HCT116 (cell line): ENCODE measurements at regions not wholly inside any gene's neighbourhood (a gene's known extent, or its start where the extent isn't known, plus 50 kb on each side); places are given as distances from the start of the nearest gene placed in this dataset.

Experiments used
- ATAC-seq: fragments of 200-7000 bp; cut with Tn5 transposase; 2 replicates; pipeline ENCODE4 v1.9.1; 2020; ENCODE audit warnings: mild to moderate bottlenecking, moderate library complexity
- BruUV-seq: library from RNA; stranded (reverse); fragments of 400-500 nt; replicated peaks from 2 replicates; lab custom pipeline; 2021; lab: Mats Ljungman, UMichigan
- CTCF ChIA-PET: fragments of 300-600 bp; sonication (Branson Sonifier 250); formaldehyde crosslinking; loops from one replicate; lab custom pipeline; 2021; ENCODE audit warnings: antibody characterized with exemption; lab: Charles Lee
- POLR2A ChIA-PET: fragments of 300-600, 350-600 bp; sonication (Branson Sonifier 250); formaldehyde crosslinking; loops from one replicate; lab custom pipeline; 2021; ENCODE audit warnings: antibody characterized with exemption; lab: Charles Lee
- RAD21 ChIA-PET, 2 experiments: fragments of 300-600 bp; sonication (Branson Sonifier 250); formaldehyde crosslinking; loops; one replicate each; lab custom pipeline; 2023; ENCODE audit warnings: low total read pairs in 2 of 2; ENCODE audit not compliant: uncharacterized antibody in 2 of 2, unreplicated experiment in 2 of 2, low non-redundant PET in 1 of 2; lab: Charles Lee
- DNase-seq: peaks from one replicate; pipeline ENCODE4 v3.0.0-alpha.2; 2010; ENCODE audit warnings: low read depth, low spot score
- H2AFZ ChIP-seq: fragments of 200-600 bp; shearing (Covaris generic), sonication (generic); 2 replicates; pipeline ENCODE4 v1.6.1; 2017; ENCODE audit warnings: low read depth, mixed run types, mixed read lengths, antibody characterized with exemption, low read length; ENCODE audit not compliant: poor library complexity, severe bottlenecking
- H3K27ac ChIP-seq: 2 replicates; pipeline ENCODE4 v1.5.1; 2012; ENCODE audit warnings: low read depth, low read length
- H3K27me3 ChIP-seq: fragments of 200-600 bp; sonication (generic); 2 replicates; pipeline ENCODE4 v1.6.1; 2016; ENCODE audit warnings: mixed run types, low read length, mixed read lengths; ENCODE audit not compliant: insufficient read depth
- H3K36me3 ChIP-seq, 2 experiments: fragments of 200-500 bp in 1 of 2; fragments of 200-600 bp in 1 of 2; sonication (Bioruptor generic) in 1 of 2; sonication (generic) in 1 of 2; 2 replicates each; pipeline versions ENCODE4 v1.5.1 to v1.6.1; 2014 to 2016; ENCODE audit warnings: low read length in 2 of 2, inconsistent platforms in 1 of 2, mixed read lengths in 1 of 2, mixed run types in 1 of 2; ENCODE audit not compliant: insufficient read depth in 2 of 2, control insufficient read depth in 1 of 2
- H3K4me1 ChIP-seq, 2 experiments: fragments of 200-600 bp in 1 of 2; sonication (generic) in 1 of 2; 2 replicates each; pipeline versions ENCODE4 v1.5.1 to v1.6.1; 2012 to 2017; ENCODE audit warnings: low read length in 2 of 2, inconsistent platforms in 1 of 2, mild to moderate bottlenecking in 1 of 2, mixed read lengths in 1 of 2, mixed run types in 1 of 2, moderate library complexity in 1 of 2; ENCODE audit not compliant: insufficient read depth in 2 of 2, control insufficient read depth in 1 of 2
- H3K4me2 ChIP-seq: fragments of 200-600 bp; sonication (generic); 2 replicates; pipeline ENCODE4 v1.6.1; 2017; ENCODE audit warnings: mixed run types, low read length, mixed read lengths
- H3K4me3 ChIP-seq, 2 experiments: fragments of 200-600 bp in 1 of 2; sonication (generic) in 1 of 2; replicated peaks in 1 of 2; 2 replicates each; pipeline ENCODE4 v1.5.1; 2011 to 2016; ENCODE audit warnings: low read length in 2 of 2, control low read depth in 1 of 2, low read depth in 1 of 2, mild to moderate bottlenecking in 1 of 2, mixed read lengths in 1 of 2, mixed run types in 1 of 2
- H3K79me2 ChIP-seq: fragments of 200-600 bp; sonication (generic); 2 replicates; pipeline ENCODE4 v1.6.1; 2017; ENCODE audit warnings: mild to moderate bottlenecking, mixed run types, low read length, moderate library complexity, mixed read lengths; ENCODE audit not compliant: insufficient read depth
- H3K9ac ChIP-seq: fragments of 200-600 bp; sonication (generic); 2 replicates; pipeline ENCODE4 v1.6.1; 2016; ENCODE audit warnings: low read length, mixed read lengths
- H3K9me2 ChIP-seq: fragments of 200-600 bp; sonication (generic), shearing (Covaris generic); 2 replicates; pipeline ENCODE4 v1.6.1; 2017; ENCODE audit warnings: mixed run types, mild to moderate bottlenecking, moderate library complexity; ENCODE audit not compliant: insufficient read depth
- H3K9me3 ChIP-seq, 2 experiments: fragments of 200-500 bp in 1 of 2; fragments of 200-600 bp in 1 of 2; sonication (Bioruptor generic) in 1 of 2; sonication (generic) in 1 of 2; 2 replicates each; pipeline ENCODE4 v1.6.1; 2014 to 2017; ENCODE audit warnings: low read length in 2 of 2, mixed read lengths in 2 of 2, inconsistent platforms in 1 of 2, low read depth in 1 of 2, mild to moderate bottlenecking in 1 of 2, mixed run types in 1 of 2, moderate library complexity in 1 of 2; ENCODE audit not compliant: control insufficient read depth in 1 of 2, insufficient read depth in 1 of 2
- H4K20me1 ChIP-seq: fragments of 200-600 bp; sonication (generic), shearing (Covaris generic); 2 replicates; pipeline ENCODE4 v1.6.1; 2017; ENCODE audit warnings: mixed run types, mild to moderate bottlenecking, moderate library complexity; ENCODE audit not compliant: insufficient read depth
- ATF3 ChIP-seq: IDR thresholded peaks from 2 replicates; pipeline ENCODE4 v1.6.1; 2012
- CBX3 ChIP-seq: IDR thresholded peaks from 2 replicates; pipeline ENCODE4 v1.6.1; 2012; ENCODE audit warnings: low read depth
- CEBPB ChIP-seq: IDR thresholded peaks from 2 replicates; pipeline ENCODE4 v1.6.1; 2012; ENCODE audit warnings: low read depth
- CTCF ChIP-seq, 3 experiments: fragments of 200-600 bp in 1 of 3; sonication (generic) in 1 of 3; IDR thresholded peaks in 2 of 3; conservative IDR thresholded peaks in 1 of 3; 2 replicates each; pipeline ENCODE4 v1.5.1; 2012 to 2017; ENCODE audit warnings: low read depth in 2 of 3, low read length in 2 of 3, antibody characterized with exemption in 1 of 3, borderline replicate concordance in 1 of 3, control low read depth in 1 of 3, mild to moderate bottlenecking in 1 of 3, mixed read lengths in 1 of 3, mixed run types in 1 of 3, moderate library complexity in 1 of 3; ENCODE audit not compliant: insufficient read depth in 1 of 3
- EZH2 ChIP-seq: fragments of 200-600 bp; sonication (generic); IDR thresholded peaks from 2 replicates; pipeline ENCODE4 v1.6.1; 2017; ENCODE audit warnings: antibody characterized with exemption, mixed run types
- EZH2phosphoT487 ChIP-seq: fragments of 200-600 bp; IDR thresholded peaks from 2 replicates; pipeline ENCODE4 v1.6.1; 2018; ENCODE audit warnings: antibody characterized with exemption, borderline replicate concordance
- FOSL1 ChIP-seq: IDR thresholded peaks from 2 replicates; pipeline ENCODE4 v1.6.1; 2012; ENCODE audit warnings: low read depth
- JUND ChIP-seq: IDR thresholded peaks from 2 replicates; pipeline ENCODE4 v1.6.1; 2012
- RAD21 ChIP-seq: IDR thresholded peaks from 2 replicates; pipeline ENCODE4 v1.6.1; 2012; ENCODE audit warnings: low read depth, mild to moderate bottlenecking
- SIN3A ChIP-seq: IDR thresholded peaks from 2 replicates; pipeline ENCODE4 v1.6.1; 2012; ENCODE audit warnings: low read depth
- SP1 ChIP-seq: IDR thresholded peaks from 2 replicates; pipeline ENCODE4 v1.6.1; 2012; ENCODE audit warnings: low read depth
- SRF ChIP-seq: IDR thresholded peaks from 2 replicates; pipeline ENCODE4 v1.6.1; 2012; ENCODE audit warnings: low read depth
- TCF7L2 ChIP-seq: IDR thresholded peaks from 2 replicates; pipeline ENCODE4 v1.7.0; 2011; ENCODE audit warnings: borderline replicate concordance, inconsistent platforms; ENCODE audit not compliant: insufficient read depth, insufficient read length; ENCODE audit errors: extremely low read depth
- ZBTB33 ChIP-seq: IDR thresholded peaks from 2 replicates; pipeline ENCODE4 v1.6.1; 2011; ENCODE audit warnings: mild to moderate bottlenecking, low read length, moderate library complexity; ENCODE audit not compliant: insufficient replicate concordance; ENCODE audit errors: extremely low read depth
- ZFX ChIP-seq: fragments of 450-650 bp; IDR thresholded peaks from 2 replicates; pipeline ENCODE4 v1.6.1; 2017
- intact Hi-C: fragments of 100-400 bp; cut with micrococcal nuclease; formaldehyde crosslinking; loops from 2 replicates; pipeline ENCODE4 v1.10.0; 2022

DNA sequence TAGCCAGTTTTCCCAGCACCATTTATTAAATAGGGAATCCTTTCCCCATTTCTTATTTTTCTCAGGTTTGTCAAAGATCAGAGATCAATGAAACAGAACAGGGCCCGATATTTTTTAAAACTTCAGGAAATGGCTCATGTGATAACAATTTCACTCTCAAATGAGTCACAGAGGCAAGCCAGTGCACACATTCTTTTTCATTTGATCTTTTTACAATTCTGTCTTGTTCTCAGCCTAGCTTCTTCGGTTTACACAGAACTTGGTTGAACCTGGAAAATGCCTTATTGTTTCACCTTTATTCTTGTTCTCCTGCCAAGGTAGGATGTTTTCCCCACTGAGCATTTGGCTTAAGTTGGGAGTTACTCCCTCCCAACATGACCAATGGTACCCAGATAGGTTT, 258.9 kb downstream of the COL12A1 start:
- Histone ChIP-seq H3K9ac (peak overlapping the region; percentile 3), H3K27me3 (no peaks in the 10 kb centered on the region), H2AFZ (peak overlapping the region; percentile 84), H3K79me2 (no peaks in the 10 kb centered on the region), H3K27ac (peak overlapping the region; percentile 49; the same call in 1 of the 2 replicates), H3K36me3 (no peaks in the 10 kb centered on the region), H4K20me1 (no peaks in the 10 kb centered on the region), H3K4me3 (peak overlapping the region in 1 of 2 experiments; percentile 38; a peak in 2 of 4 replicates), H3K9me3 (no peaks in the 10 kb centered on the region), H3K4me1 (peaks cover 11 to 29% of the 10 kb centered on the region in 2 experiments), H3K4me2 (peak overlapping the region; percentile 71), H3K9me2 (no peaks in the 10 kb centered on the region)
- POLR2A ChIA-PET: no interaction called here
- CTCF ChIA-PET: no interaction called here
- intact Hi-C loops: no loop called here
- ATAC-seq: peak; percentile 85
- no TSS peak for BruUV-seq
- peak; percentile 72 for DNase-seq
- TF ChIP-seq TCF7L2 (peak; percentile 17), SP1 (peak; percentile 70), ZFX (no peak), EZH2phosphoT487 (no peak), CEBPB (no peak), CBX3 (peak; percentile 62; the same call in 1 of the 2 replicates), ZBTB33 (no peak), FOSL1 (peak; percentile 83), ATF3 (no peak), EZH2 (no peak), CTCF (IDR thresholded peaks at IDR 0.05 in 2 of 3, conservative IDR thresholded peaks at IDR 0.05 in 1 of 3; ENCODE audit: borderline replicate concordance in 1 of 3, insufficient read depth in 1 of 3, low read depth in 2 of 3, low read length in 2 of 3) (no peak), RAD21 (no peak), SIN3A (no peak), SRF (no peak), JUND (peak; percentile 80)
- RAD21 ChIA-PET: no interaction called here
